GM12873 (cell line): ENCODE measurements at regions not wholly inside any gene's neighbourhood (a gene's known extent, or its start where the extent isn't known, plus 50 kb on each side); places are given as distances from the start of the nearest gene placed in this dataset.

Source experiments
- CTCF ChIP-seq: IDR thresholded peaks from 2 replicates; pipeline ENCODE4 v1.5.1; 2012; ENCODE audit warnings: low read depth, mild to moderate bottlenecking, moderate library complexity, low read length, control low read depth; ENCODE audit not compliant: insufficient read depth; ENCODE audit errors: missing control alignments

- no peak for TF ChIP-seq CTCF
Observed at GRCh38 chr9:113652355-113653152, 189.0 kb downstream of the RGS3 start.

GRCh38 chr9:113653746-113654604, 190.4 kb downstream of the RGS3 start:
- TF ChIP-seq CTCF = no peak

GRCh38 chr9:113654605-113655428, 191.3 kb downstream of the RGS3 start:
- no peak for TF ChIP-seq CTCF

GRCh38 chr9:113656771-113657670, 193.5 kb downstream of the RGS3 start:
- no peak for TF ChIP-seq CTCF

GRCh38 chr9:113657765-113658544, 194.4 kb downstream of the RGS3 start:
- TF ChIP-seq CTCF = peak; percentile 99

- TF ChIP-seq CTCF = no peak
Observed at GRCh38 chr9:113658545-113658895, 195.0 kb downstream of the RGS3 start.
